ENCODE measurements at regions not wholly inside any gene's neighbourhood (a gene's known extent, or its start where the extent isn't known, plus 50 kb on each side); places are given as distances from the start of the nearest gene placed in this dataset.
"Not testable (repeated sequence)": the region's sequence is repeated elsewhere in the genome, so short reads cannot be mapped to it uniquely, and the experiment has no call there.

GRCh38 chr10:57657164-57657765 is 610.4 kb downstream of the IPMK start:
- peak; percentile 10 to 50 (median 44) for TF ChIP-seq CTCF (IDR thresholded peaks at IDR 0.05)
- Histone ChIP-seq H3K27ac (no peak overlapping the region), H3K27me3 (no peaks in the 10 kb centered on the region), H3K9me3 (no peaks in the 10 kb centered on the region), H3K4me1 (no peaks in the 10 kb centered on the region), H3K4me3 (no peak overlapping the region), H3K36me3 (no peaks in the 10 kb centered on the region)
- intact Hi-C loops (cut with DNase I) = no loop called here
- DNase-seq (ENCODE audit: low spot score in 2 of 2) = no peak

- no peaks in the 10 kb centered on the region for H3K27me3 ChIP-seq
- H3K27ac ChIP-seq = no peak overlapping the region
- DNase-seq (ENCODE audit: low spot score in 2 of 2) = no peak
- H3K36me3 ChIP-seq = no peaks in the 10 kb centered on the region
- intact Hi-C loops (cut with DNase I) = no loop called here
- H3K9me3 ChIP-seq = no peaks in the 10 kb centered on the region
- H3K4me1 ChIP-seq = no peaks in the 10 kb centered on the region
- no peak for TF ChIP-seq CTCF (IDR thresholded peaks at IDR 0.05)
- H3K4me3 ChIP-seq = no peak overlapping the region
Measured at GRCh38 chr10:57654856-57655255, 612.8 kb downstream of the IPMK start.

GRCh38 chr10:57645108-57645507 is 622.6 kb downstream of the IPMK start:
- H3K4me1 ChIP-seq; H3K36me3 ChIP-seq; H3K9me3 ChIP-seq; DNase-seq (ENCODE audit: low spot score in 2 of 2); H3K27ac ChIP-seq; H3K4me3 ChIP-seq; H3K27me3 ChIP-seq; intact Hi-C loops (cut with DNase I): not testable (repeated sequence)

GRCh38 chr10:57638411-57638810 is 629.3 kb downstream of the IPMK start:
- no peak for DNase-seq (ENCODE audit: low spot score in 2 of 2)
- Histone ChIP-seq H3K36me3 (no peaks in the 10 kb centered on the region), H3K27ac (no peak overlapping the region), H3K4me1 (no peaks in the 10 kb centered on the region), H3K9me3 (no peaks in the 10 kb centered on the region), H3K4me3 (no peak overlapping the region), H3K27me3 (no peaks in the 10 kb centered on the region)
- intact Hi-C loops (cut with DNase I) = no loop called here
- TF ChIP-seq CTCF (IDR thresholded peaks at IDR 0.05) = no peak

- intact Hi-C loops (cut with DNase I) = no loop called here
- H3K27me3 ChIP-seq = no peaks in the 10 kb centered on the region
Measured at GRCh38 chr10:57628592-57629284, 639.0 kb downstream of the IPMK start.

More at GRCh38 chr10:57628592-57629284, 639.0 kb downstream of the IPMK start:
- DNase-seq (ENCODE audit: low spot score in 2 of 2) = no peak
- H3K4me3 ChIP-seq = no peak overlapping the region
- H3K27ac ChIP-seq = no peak overlapping the region
- no peaks in the 10 kb centered on the region for H3K36me3 ChIP-seq
- no peaks in the 10 kb centered on the region for H3K4me1 ChIP-seq
- no peaks in the 10 kb centered on the region for H3K9me3 ChIP-seq
- no peak for TF ChIP-seq CTCF (IDR thresholded peaks at IDR 0.05)
